ENCODE measurements at regions not wholly inside any gene's neighbourhood (a gene's known extent, or its start where the extent isn't known, plus 50 kb on each side); places are given as distances from the start of the nearest gene placed in this dataset.
A peak's percentile ranks its signal among the peaks of the same experiment; 100 is the strongest.

- no peak overlapping the region for H3K4me3 ChIP-seq (ENCODE audit: severe bottlenecking)
- TF ChIP-seq CTCF (IDR thresholded peaks at IDR 0.05; ENCODE audit: poor library complexity, severe bottlenecking): no peak
- no peaks in the 10 kb centered on the region for H3K27me3 ChIP-seq (ENCODE audit: insufficient read depth, poor library complexity, severe bottlenecking)
- no peaks in the 10 kb centered on the region for H3K9me3 ChIP-seq (ENCODE audit: severe bottlenecking)
- H3K36me3 ChIP-seq (ENCODE audit: low read depth): no peaks in the 10 kb centered on the region
- ATAC-seq (ENCODE audit: low read depth): no peak
- no peak overlapping the region for H3K27ac ChIP-seq (ENCODE audit: poor library complexity, severe bottlenecking)
- H3K4me1 ChIP-seq (ENCODE audit: insufficient read depth, poor library complexity, severe bottlenecking): no peaks in the 10 kb centered on the region
- no peak for DNase-seq (ENCODE audit: low spot score)
Measured at GRCh38 chr3:188036375-188037194, 117.4 kb upstream of the LPP start.

GRCh38 chr3:188037195-188037718, 116.7 kb upstream of the LPP start:
- Histone ChIP-seq H3K9me3 (ENCODE audit: severe bottlenecking) (no peaks in the 10 kb centered on the region), H3K36me3 (ENCODE audit: low read depth) (no peaks in the 10 kb centered on the region), H3K4me3 (ENCODE audit: severe bottlenecking) (no peak overlapping the region), H3K27me3 (ENCODE audit: insufficient read depth, poor library complexity, severe bottlenecking) (no peaks in the 10 kb centered on the region), H3K4me1 (ENCODE audit: insufficient read depth, poor library complexity, severe bottlenecking) (no peaks in the 10 kb centered on the region), H3K27ac (ENCODE audit: poor library complexity, severe bottlenecking) (no peak overlapping the region)
- peak; percentile 50 for TF ChIP-seq CTCF (IDR thresholded peaks at IDR 0.05; ENCODE audit: poor library complexity, severe bottlenecking)
- no peak for DNase-seq (ENCODE audit: low spot score)
- peak; percentile 64; the same call in 1 of the 3 replicates for ATAC-seq (ENCODE audit: low read depth)

GRCh38 chr3:188037965-188038581, 115.9 kb upstream of the LPP start:
- TF ChIP-seq CTCF (IDR thresholded peaks at IDR 0.05; ENCODE audit: poor library complexity, severe bottlenecking): no peak
- peak; percentile 46; the same call in 1 of the 3 replicates for ATAC-seq (ENCODE audit: low read depth)

GRCh38 chr3:188041193-188041592, 112.8 kb upstream of the LPP start:
- ATAC-seq (ENCODE audit: low read depth): no peak

More at GRCh38 chr3:188037965-188038581, 115.9 kb upstream of the LPP start:
- Histone ChIP-seq H3K9me3 (ENCODE audit: severe bottlenecking) (no peaks in the 10 kb centered on the region), H3K4me1 (ENCODE audit: insufficient read depth, poor library complexity, severe bottlenecking) (no peaks in the 10 kb centered on the region), H3K4me3 (ENCODE audit: severe bottlenecking) (no peak overlapping the region), H3K27me3 (ENCODE audit: insufficient read depth, poor library complexity, severe bottlenecking) (no peaks in the 10 kb centered on the region), H3K27ac (ENCODE audit: poor library complexity, severe bottlenecking) (no peak overlapping the region), H3K36me3 (ENCODE audit: low read depth) (no peaks in the 10 kb centered on the region)
- no peak for DNase-seq (ENCODE audit: low spot score)

More at GRCh38 chr3:188041193-188041592, 112.8 kb upstream of the LPP start:
- H3K9me3 ChIP-seq (ENCODE audit: severe bottlenecking): no peaks in the 10 kb centered on the region
- H3K27ac ChIP-seq (ENCODE audit: poor library complexity, severe bottlenecking): no peak overlapping the region
- H3K36me3 ChIP-seq (ENCODE audit: low read depth): no peaks in the 10 kb centered on the region
- TF ChIP-seq CTCF (IDR thresholded peaks at IDR 0.05; ENCODE audit: poor library complexity, severe bottlenecking): no peak
- H3K4me3 ChIP-seq (ENCODE audit: severe bottlenecking): no peak overlapping the region
- no peaks in the 10 kb centered on the region for H3K4me1 ChIP-seq (ENCODE audit: insufficient read depth, poor library complexity, severe bottlenecking)
- DNase-seq (ENCODE audit: low spot score): no peak
- H3K27me3 ChIP-seq (ENCODE audit: insufficient read depth, poor library complexity, severe bottlenecking): no peaks in the 10 kb centered on the region

Data from RWPE2 (cell line).